ENCODE measurements at regions not wholly inside any gene's neighbourhood (a gene's known extent, or its start where the extent isn't known, plus 50 kb on each side); places are given as distances from the start of the nearest gene placed in this dataset.
"Not testable (repeated sequence)": the region's sequence is repeated elsewhere in the genome, so short reads cannot be mapped to it uniquely, and the experiment has no call there.

- not testable (repeated sequence) for H3K4me1 ChIP-seq, H3K4me3 ChIP-seq, H3K36me3 ChIP-seq, H3K27ac ChIP-seq, H3K9me3 ChIP-seq, H3K27me3 ChIP-seq
- peak; percentile 67 for ATAC-seq
- WGBS, 2 donors (ENCODE audit: low coverage in 1 of 2), result 0% methylated on average over 1 of the region's 1 CpG
Observed at GRCh38 chr2:87338998-87339397, 317.4 kb upstream of the PLGLB1 start.

- TF ChIP-seq CTCF (IDR thresholded peaks at IDR 0.05), result peak; percentile 33 to 82 (median 44)
- TF ChIP-seq POLR2AphosphoS5 (IDR thresholded peaks at IDR 0.05), result peak; percentile 48
- not testable (repeated sequence) for H3K27me3 ChIP-seq, H3K9me3 ChIP-seq, H3K36me3 ChIP-seq, H3K4me1 ChIP-seq, H3K27ac ChIP-seq, H3K4me3 ChIP-seq, ATAC-seq
- whole genome bisulfite sequencing, 2 donors (ENCODE audit: low coverage in 1 of 2), result 0 to 67% methylated on average over 1 to 5 of the region's 31 CpGs
Observed at GRCh38 chr2:87341601-87342014, 320.0 kb upstream of the PLGLB1 start.

- not testable (repeated sequence) for H3K27ac ChIP-seq, H3K4me1 ChIP-seq
- no CpG with 5 or more reads among the region's 24 CpGs for WGBS, 2 donors (ENCODE audit: low coverage in 1 of 2)
Observed at GRCh38 chr2:87342175-87342574, 320.5 kb upstream of the PLGLB1 start.

GRCh38 chr2:87343347-87343746, 321.7 kb upstream of the PLGLB1 start:
- WGBS, 2 donors (ENCODE audit: low coverage in 1 of 2), result no CpG with 5 or more reads among the region's 6 CpGs
- H3K36me3 ChIP-seq, H3K9me3 ChIP-seq, H3K4me3 ChIP-seq, ATAC-seq, H3K27me3 ChIP-seq, H3K27ac ChIP-seq, H3K4me1 ChIP-seq: not testable (repeated sequence)

More at GRCh38 chr2:87342175-87342574, 320.5 kb upstream of the PLGLB1 start:
- H3K27me3 ChIP-seq, H3K9me3 ChIP-seq, ATAC-seq, H3K4me3 ChIP-seq, H3K36me3 ChIP-seq: not testable (repeated sequence)

- not testable (repeated sequence) for H3K36me3 ChIP-seq, H3K27me3 ChIP-seq, H3K4me3 ChIP-seq, ATAC-seq, H3K9me3 ChIP-seq, H3K27ac ChIP-seq, H3K4me1 ChIP-seq
- WGBS, 2 donors (ENCODE audit: low coverage in 1 of 2), result 68% methylated on average over 11 of the region's 12 CpGs; no CpG with 5 or more reads in 1 of the 2 donors
Observed at GRCh38 chr2:87345283-87345682, 323.6 kb upstream of the PLGLB1 start.

- not testable (repeated sequence) for H3K9me3 ChIP-seq, H3K4me1 ChIP-seq, H3K27ac ChIP-seq, H3K36me3 ChIP-seq, H3K27me3 ChIP-seq, ATAC-seq
- peak overlapping the region in 1 of 2 donors; percentile 29 for H3K4me3 ChIP-seq
- 95% methylated on average over 41 of the region's 56 CpGs; no CpG with 5 or more reads in 1 of the 2 donors for WGBS, 2 donors (ENCODE audit: low coverage in 1 of 2)
Observed at GRCh38 chr2:87348556-87348955, 326.9 kb upstream of the PLGLB1 start.

- not testable (repeated sequence) for H3K9me3 ChIP-seq, H3K27ac ChIP-seq, H3K27me3 ChIP-seq, ATAC-seq, H3K4me1 ChIP-seq, H3K36me3 ChIP-seq
- peak overlapping the region in 1 of 2 donors; percentile 29 for H3K4me3 ChIP-seq
- no CpG with 5 or more reads among the region's 53 CpGs for WGBS, 2 donors (ENCODE audit: low coverage in 1 of 2)
Observed at GRCh38 chr2:87349006-87349405, 327.4 kb upstream of the PLGLB1 start.

GRCh38 chr2:87352178-87352934, 330.7 kb upstream of the PLGLB1 start:
- H3K4me3 ChIP-seq, H3K4me1 ChIP-seq, H3K36me3 ChIP-seq, H3K27me3 ChIP-seq, H3K9me3 ChIP-seq, ATAC-seq, H3K27ac ChIP-seq: not testable (repeated sequence)
- no CpG with 5 or more reads among the region's 21 CpGs for WGBS, 2 donors (ENCODE audit: low coverage in 1 of 2)

- H3K4me1 ChIP-seq, H3K27ac ChIP-seq, H3K27me3 ChIP-seq, ATAC-seq, H3K36me3 ChIP-seq, H3K4me3 ChIP-seq, H3K9me3 ChIP-seq: not testable (repeated sequence)
- WGBS, 2 donors (ENCODE audit: low coverage in 1 of 2), result no CpG with 5 or more reads among the region's 10 CpGs
Observed at GRCh38 chr2:87353408-87353807, 331.8 kb upstream of the PLGLB1 start.

GRCh38 chr2:87354102-87354501, 332.5 kb upstream of the PLGLB1 start:
- WGBS, 2 donors (ENCODE audit: low coverage in 1 of 2), result no CpG with 5 or more reads among the region's 6 CpGs
- not testable (repeated sequence) for H3K4me1 ChIP-seq, H3K36me3 ChIP-seq, H3K27me3 ChIP-seq, H3K4me3 ChIP-seq, ATAC-seq, H3K27ac ChIP-seq, H3K9me3 ChIP-seq

GRCh38 chr2:87360250-87360649, 338.6 kb upstream of the PLGLB1 start:
- not testable (repeated sequence) for ATAC-seq, H3K9me3 ChIP-seq, H3K4me1 ChIP-seq, H3K27me3 ChIP-seq, H3K4me3 ChIP-seq, H3K27ac ChIP-seq, H3K36me3 ChIP-seq

GRCh38 chr2:87360927-87361326, 339.3 kb upstream of the PLGLB1 start:
- ATAC-seq, H3K27me3 ChIP-seq, H3K4me3 ChIP-seq, H3K9me3 ChIP-seq, H3K4me1 ChIP-seq, H3K27ac ChIP-seq, H3K36me3 ChIP-seq: not testable (repeated sequence)
- 100% methylated on average over 1 of the region's 2 CpGs; no CpG with 5 or more reads in 1 of the 2 donors for WGBS, 2 donors (ENCODE audit: low coverage in 1 of 2)

GRCh38 chr2:87361805-87362204, 340.2 kb upstream of the PLGLB1 start:
- not testable (repeated sequence) for H3K4me3 ChIP-seq, H3K27ac ChIP-seq, H3K9me3 ChIP-seq, ATAC-seq, H3K4me1 ChIP-seq, H3K36me3 ChIP-seq, H3K27me3 ChIP-seq
